OCI-LY7 (cell line): ENCODE measurements at regions not wholly inside any gene's neighbourhood (a gene's known extent, or its start where the extent isn't known, plus 50 kb on each side); places are given as distances from the start of the nearest gene placed in this dataset.

Experiments
- BruUV-seq: library from RNA; stranded (reverse); fragments of 400-500 nt; replicated peaks from 2 replicates; lab custom pipeline; 2021; lab: Mats Ljungman, UMichigan
- CTCF ChIA-PET: fragments of 300-600 bp; sonication (Branson Sonifier 250); formaldehyde crosslinking; loops from one replicate; lab custom pipeline; 2022; ENCODE audit warnings: antibody characterized with exemption; ENCODE audit not compliant: unreplicated experiment; lab: Charles Lee
- POLR2A ChIA-PET: fragments of 300-600 bp; sonication (Branson Sonifier 250); formaldehyde crosslinking; loops from one replicate; lab custom pipeline; 2022; ENCODE audit warnings: antibody characterized with exemption; lab: Charles Lee
- DNase-seq: peaks from one replicate; pipeline ENCODE4 v3.0.0-alpha.2; 2015; ENCODE audit warnings: low spot score
- H2AFZ ChIP-seq: fragments of 200-600 bp; sonication (generic), shearing (Covaris generic); 2 replicates; pipeline ENCODE4 v1.6.1; 2014; ENCODE audit warnings: mild to moderate bottlenecking, antibody characterized with exemption, low read length, moderate library complexity
- H3K27ac ChIP-seq: fragments of 200-600 bp; sonication (generic); 2 replicates; pipeline ENCODE4 v1.5.1; 2014; ENCODE audit warnings: mixed run types, low read depth, mild to moderate bottlenecking, moderate library complexity, low read length, inconsistent platforms; ENCODE audit not compliant: poor library complexity, severe bottlenecking
- H3K36me3 ChIP-seq: fragments of 200-600 bp; sonication (generic); 2 replicates; pipeline ENCODE4 v1.6.1; 2014; ENCODE audit warnings: mild to moderate bottlenecking, antibody characterized with exemption, low read length, moderate library complexity, mixed read lengths; ENCODE audit not compliant: insufficient read depth
- H3K4me1 ChIP-seq: fragments of 200-600 bp; sonication (generic); 2 replicates; pipeline ENCODE4 v1.5.1; 2014; ENCODE audit warnings: mild to moderate bottlenecking, low read length; ENCODE audit not compliant: insufficient read depth, poor library complexity, severe bottlenecking
- H3K4me2 ChIP-seq: fragments of 200-600 bp; sonication (generic); 2 replicates; pipeline ENCODE4 v1.6.1; 2014; ENCODE audit warnings: mild to moderate bottlenecking, low read length
- H3K4me3 ChIP-seq: fragments of 200-600 bp; sonication (generic); 2 replicates; pipeline ENCODE4 v1.5.1; 2014; ENCODE audit warnings: mild to moderate bottlenecking, low read depth, low read length; ENCODE audit not compliant: poor library complexity, severe bottlenecking
- H3K79me2 ChIP-seq: fragments of 200-600 bp; sonication (generic); 2 replicates; pipeline ENCODE4 v1.6.1; 2016; ENCODE audit warnings: low read depth, mild to moderate bottlenecking, low read length, moderate library complexity, mixed read lengths; ENCODE audit not compliant: insufficient read depth
- H3K9me2 ChIP-seq: fragments of 200-600 bp; sonication (generic); 2 replicates; pipeline ENCODE4 v1.6.1; 2016; ENCODE audit warnings: mild to moderate bottlenecking, low read length, mixed read lengths; ENCODE audit not compliant: insufficient read depth
- H3K9me3 ChIP-seq: fragments of 200-600 bp; sonication (generic); 2 replicates; pipeline ENCODE4 v1.6.1; 2014; ENCODE audit warnings: mild to moderate bottlenecking, mixed run types, low read length, mixed read lengths
- H4K20me1 ChIP-seq: fragments of 200-600 bp; sonication (generic); 2 replicates; pipeline ENCODE4 v1.6.1; 2014; ENCODE audit warnings: mild to moderate bottlenecking, antibody characterized with exemption, low read length, moderate library complexity, mixed read lengths; ENCODE audit not compliant: insufficient read depth
- CTCF ChIP-seq: fragments of 200-600 bp; sonication (generic); conservative IDR thresholded peaks from 2 replicates; pipeline ENCODE4 v1.5.1; 2014; ENCODE audit warnings: mild to moderate bottlenecking, antibody characterized with exemption, low read length, moderate library complexity, mixed read lengths
- EZH2phosphoT487 ChIP-seq: fragments of 200-600 bp; sonication (generic); IDR thresholded peaks from 2 replicates; pipeline ENCODE4 v1.6.1; 2018; ENCODE audit warnings: low read depth, borderline replicate concordance, mild to moderate bottlenecking, mixed run types, antibody characterized with exemption, low read length, moderate library complexity, mixed read lengths
- intact Hi-C: fragments of 100-400 bp; cut with micrococcal nuclease; formaldehyde crosslinking; loops from one replicate; pipeline ENCODE4 v1.10.0; 2022; ENCODE audit not compliant: unreplicated experiment

- Histone ChIP-seq H3K9me3 (no peaks in the 10 kb centered on the region), H3K36me3 (no peaks in the 10 kb centered on the region), H3K79me2 (no peaks in the 10 kb centered on the region), H2AFZ (no peak overlapping the region), H3K27ac (no peak overlapping the region), H3K4me3 (no peak overlapping the region), H3K4me1 (no peaks in the 10 kb centered on the region), H3K9me2 (no peaks in the 10 kb centered on the region), H4K20me1 (no peaks in the 10 kb centered on the region), H3K4me2 (no peak overlapping the region)
- CTCF ChIA-PET: no interaction called here
- BruUV-seq: no TSS peak
- DNase-seq: no peak
- intact Hi-C loops: no loop called here
- POLR2A ChIA-PET: interaction anchor here (0.7 kb wide), 1 partner anchor 70 kb away, joined by 3 read pairs; no protein-coding TSS in a partner anchor
- TF ChIP-seq CTCF (no peak), EZH2phosphoT487 (no peak)
These were observed 223.2 kb upstream of the FAT4 start for GRCh38 chr4:125091541-125091940.

GRCh38 chr4:125091101-125091500, 223.7 kb upstream of the FAT4 start:
- POLR2A ChIA-PET: interaction anchor here (0.7 kb wide), 1 partner anchor 70 kb away, joined by 3 read pairs; no protein-coding TSS in a partner anchor
- Histone ChIP-seq H2AFZ (no peak overlapping the region), H4K20me1 (no peaks in the 10 kb centered on the region), H3K9me2 (no peaks in the 10 kb centered on the region), H3K4me3 (no peak overlapping the region), H3K36me3 (no peaks in the 10 kb centered on the region), H3K79me2 (no peaks in the 10 kb centered on the region), H3K9me3 (no peaks in the 10 kb centered on the region), H3K27ac (no peak overlapping the region), H3K4me1 (no peaks in the 10 kb centered on the region), H3K4me2 (no peak overlapping the region)
- CTCF ChIA-PET: no interaction called here
- DNase-seq: no peak
- no peak for TF ChIP-seq EZH2phosphoT487
- no peak for TF ChIP-seq CTCF
- intact Hi-C loops: no loop called here
- no TSS peak for BruUV-seq

- Histone ChIP-seq H3K36me3 (no peaks in the 10 kb centered on the region), H4K20me1 (no peaks in the 10 kb centered on the region), H3K9me2 (no peaks in the 10 kb centered on the region), H3K27ac (no peak overlapping the region), H3K79me2 (no peaks in the 10 kb centered on the region), H3K4me3 (no peak overlapping the region), H2AFZ (no peak overlapping the region), H3K4me1 (no peaks in the 10 kb centered on the region), H3K9me3 (no peaks in the 10 kb centered on the region), H3K4me2 (no peak overlapping the region)
- ChIA-PET CTCF (no interaction called here), POLR2A (interaction anchor here (2.0 kb wide), 1 partner anchor 17 kb away, joined by 4 read pairs; no protein-coding TSS in a partner anchor)
- intact Hi-C loops: no loop called here
- no TSS peak for BruUV-seq
- TF ChIP-seq CTCF (no peak), EZH2phosphoT487 (no peak)
- no peak for DNase-seq
These were observed 230.1 kb upstream of the FAT4 start for GRCh38 chr4:125084608-125085007.
